ENCODE measurements at regions not wholly inside any gene's neighbourhood (a gene's known extent, or its start where the extent isn't known, plus 50 kb on each side); places are given as distances from the start of the nearest gene placed in this dataset.

DNA sequence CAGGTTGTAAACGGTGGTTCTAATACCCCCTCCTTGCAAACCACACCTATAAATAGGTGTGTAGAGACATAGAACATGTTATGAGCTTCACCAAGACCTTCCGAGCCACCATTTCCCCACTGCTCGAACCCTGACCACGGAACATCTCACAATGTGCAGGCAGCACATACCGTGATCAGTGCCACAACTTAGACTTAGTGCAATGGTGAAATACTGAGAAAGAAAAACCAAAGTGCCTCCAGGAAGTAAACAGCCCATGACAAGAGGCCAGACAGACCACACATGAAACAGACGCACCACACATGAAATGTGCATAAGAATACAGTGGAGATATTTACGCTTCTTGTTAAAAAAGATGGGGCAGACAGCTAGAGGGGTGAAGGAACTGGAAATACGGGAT is 166.9 kb upstream of the CCND2 start:
- DNase-seq (ENCODE audit: low spot score) = no peak

GRCh38 chr12:4104722-4105244 is 168.8 kb upstream of the CCND2 start:
- no peak for DNase-seq (ENCODE audit: low spot score)

- no peak for DNase-seq (ENCODE audit: low spot score)
These were observed 174.3 kb upstream of the CCND2 start for GRCh38 chr12:4099276-4099675.

GRCh38 chr12:4091016-4091743 is 182.4 kb upstream of the CCND2 start:
- DNase-seq (ENCODE audit: low spot score) = no peak

GRCh38 chr12:4089956-4090355 is 183.6 kb upstream of the CCND2 start:
- DNase-seq (ENCODE audit: low spot score) = no peak

DNA sequence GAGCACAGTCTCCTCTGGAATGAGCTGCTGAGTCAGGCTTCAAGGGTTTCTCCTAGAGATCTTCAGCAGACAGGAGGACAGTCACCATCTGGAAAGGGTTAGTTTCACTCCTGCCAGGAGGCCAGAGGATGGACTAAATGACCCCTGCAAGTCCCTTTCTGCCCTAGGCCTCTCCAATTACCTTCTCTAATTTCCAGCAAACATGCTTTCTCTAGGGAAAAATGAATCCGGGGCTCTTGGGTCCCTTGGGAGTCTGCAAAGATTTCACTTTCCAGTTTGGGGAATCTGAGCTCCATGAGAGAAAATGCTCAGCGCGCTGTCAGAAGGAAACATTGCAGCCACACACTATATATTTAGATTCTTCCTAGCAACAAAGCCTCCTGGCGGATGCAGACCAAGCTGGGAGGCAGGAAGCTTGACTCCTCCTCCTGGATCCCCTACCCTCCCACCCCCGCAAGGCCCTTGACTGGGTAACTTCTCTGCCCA is 184.4 kb upstream of the CCND2 start:
- peak; percentile 24 for DNase-seq (ENCODE audit: low spot score)

DNA sequence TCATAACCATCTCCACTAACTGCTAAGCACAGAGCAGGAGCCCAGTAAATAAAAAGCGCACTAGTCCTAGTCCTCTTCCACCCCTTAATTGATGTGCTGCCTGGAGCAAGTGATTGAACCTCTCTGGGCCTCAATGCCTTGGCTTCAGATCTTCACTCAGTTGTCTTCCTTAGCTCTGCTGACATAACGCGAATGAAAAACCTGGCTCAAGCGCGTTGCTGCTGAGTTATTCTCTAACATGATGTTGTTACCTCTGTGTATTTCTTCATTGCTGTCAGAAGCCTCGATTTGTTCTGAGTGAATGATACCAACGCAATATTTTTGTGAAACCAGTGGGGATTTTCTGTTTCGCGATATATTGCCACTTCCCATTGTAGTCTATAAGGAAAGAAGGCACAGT is 185.1 kb upstream of the CCND2 start:
- DNase-seq (ENCODE audit: low spot score) = no peak

- no peak for DNase-seq (ENCODE audit: low spot score)
These were observed 187.1 kb upstream of the CCND2 start for GRCh38 chr12:4086481-4086880.

GRCh38 chr12:4084573-4084972 is 189.0 kb upstream of the CCND2 start:
- no peak for DNase-seq (ENCODE audit: low spot score)

GRCh38 chr12:4082809-4083403 is 190.7 kb upstream of the CCND2 start:
- DNase-seq (ENCODE audit: low spot score) = no peak

DNA sequence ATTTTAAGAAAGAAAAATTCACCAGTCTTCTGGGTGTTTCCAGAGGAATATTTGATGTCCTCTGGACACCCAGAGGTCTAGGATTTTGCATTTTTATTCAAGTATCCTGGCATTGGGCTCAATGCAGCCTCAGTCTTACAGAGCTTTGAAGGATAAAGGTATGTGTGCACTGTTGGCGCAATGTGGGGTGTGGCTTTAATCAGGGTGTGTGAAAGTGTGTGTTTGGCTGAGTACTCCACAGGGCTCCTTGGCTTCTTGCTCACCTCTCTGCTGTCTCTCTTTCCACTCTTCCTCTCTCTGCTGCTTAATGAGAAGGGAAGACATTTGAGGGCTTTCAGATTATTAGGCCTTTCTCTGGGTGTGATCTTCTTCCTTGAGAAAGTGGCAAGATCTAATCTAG is 193.3 kb upstream of the CCND2 start:
- no peak for DNase-seq (ENCODE audit: low spot score)

DNA sequence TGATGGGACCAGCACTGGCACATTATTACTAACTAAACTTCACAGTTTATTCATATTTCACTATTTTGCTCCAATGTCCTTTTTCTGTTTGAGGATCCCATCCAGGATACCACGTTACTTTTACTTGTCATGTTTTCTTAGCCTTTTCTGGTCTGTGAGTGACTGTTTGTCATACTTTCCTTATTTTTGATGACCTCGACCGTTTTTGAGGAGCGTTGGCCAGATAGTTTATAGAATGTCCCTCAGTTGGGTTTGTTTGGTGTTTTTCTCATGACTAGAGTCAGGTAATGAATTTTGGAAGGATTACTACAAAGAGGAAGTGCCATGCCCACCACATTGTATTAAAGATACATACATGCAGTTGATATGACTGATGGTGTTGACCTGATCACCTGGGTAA is 199.4 kb upstream of the CCND2 start:
- DNase-seq (ENCODE audit: low spot score) = no peak

- DNase-seq (ENCODE audit: low spot score) = no peak
These were observed 196.4 kb upstream of the PARP11 start for GRCh38 chr12:4069670-4070010.

- DNase-seq (ENCODE audit: low spot score) = no peak
These were observed 195.9 kb upstream of the PARP11 start for GRCh38 chr12:4068981-4069669.

GRCh38 chr12:4064008-4064407 is 190.8 kb upstream of the PARP11 start:
- no peak for DNase-seq (ENCODE audit: low spot score)

GRCh38 chr12:4059898-4060568 is 186.8 kb upstream of the PARP11 start:
- no peak for DNase-seq (ENCODE audit: low spot score)

GRCh38 chr12:4056910-4057845 is 184.0 kb upstream of the PARP11 start:
- no peak for DNase-seq (ENCODE audit: low spot score)

DNA sequence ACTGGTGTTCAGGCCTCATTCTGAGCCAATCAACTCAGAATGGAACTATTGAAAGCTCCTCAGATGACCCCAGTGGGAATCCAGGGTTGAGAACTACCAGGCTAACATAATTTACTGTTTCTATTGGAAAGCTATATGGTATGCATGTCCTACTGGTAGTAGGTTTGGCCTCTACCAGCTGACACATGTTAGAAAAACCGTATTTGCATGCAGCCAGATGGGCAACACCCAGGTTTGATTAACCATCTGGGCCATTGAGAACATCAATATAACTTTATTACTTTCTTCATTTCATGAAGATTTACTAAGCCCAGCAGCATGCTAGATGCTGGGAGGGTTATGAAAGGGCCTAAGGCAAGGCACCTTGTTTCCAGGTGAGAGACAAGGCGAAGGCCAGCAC is 181.4 kb upstream of the PARP11 start:
- DNase-seq (ENCODE audit: low spot score) = no peak

GRCh38 chr12:4052691-4053090 is 179.5 kb upstream of the PARP11 start:
- no peak for DNase-seq (ENCODE audit: low spot score)

GRCh38 chr12:4051596-4051995 is 178.4 kb upstream of the PARP11 start:
- no peak for DNase-seq (ENCODE audit: low spot score)

DNA sequence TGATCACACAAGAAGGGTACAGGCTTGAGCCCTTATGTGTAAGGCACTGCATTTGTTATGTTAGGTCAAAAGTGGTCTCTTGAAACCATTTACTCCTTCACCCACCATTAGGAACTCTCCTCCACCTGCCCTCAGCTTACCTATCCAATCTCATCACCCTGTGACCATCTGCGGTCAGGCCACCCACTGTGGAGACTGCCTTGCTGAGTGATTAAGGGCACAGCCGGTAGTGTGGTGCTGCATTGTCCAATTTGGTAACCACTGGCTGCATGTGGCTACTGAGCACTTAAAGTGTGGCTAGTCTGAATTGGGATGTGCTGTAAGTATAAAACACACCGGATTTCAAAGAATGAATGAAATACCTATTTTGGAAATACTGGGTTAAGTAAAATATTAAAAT is 177.1 kb upstream of the PARP11 start:
- no peak for DNase-seq (ENCODE audit: low spot score)

Data from iPS-NIHi11 (cell line).